Neural crest cell (in vitro differentiated cells): ENCODE measurements at regions not wholly inside any gene's neighbourhood (a gene's known extent, or its start where the extent isn't known, plus 50 kb on each side); places are given as distances from the start of the nearest gene placed in this dataset.

Experiments used
- DNase-seq: peaks from one replicate; pipeline ENCODE4 v3.0.0; 2021; ENCODE audit warnings: low read depth, mixed read lengths, low spot score
- H3K27ac Mint-ChIP-seq: one replicate; pipeline ENCODE4 v1.8.0; 2021; ENCODE audit warnings: mild to moderate bottlenecking, mixed read lengths; ENCODE audit not compliant: unreplicated experiment
- H3K27me3 Mint-ChIP-seq: 2 replicates; pipeline ENCODE4 v1.8.0; 2021; ENCODE audit warnings: low read depth, mild to moderate bottlenecking, mixed read lengths
- H3K36me3 Mint-ChIP-seq: 2 replicates; pipeline ENCODE4 v1.8.0; 2021; ENCODE audit warnings: low read depth, mild to moderate bottlenecking, mixed read lengths
- H3K4me1 Mint-ChIP-seq: 2 replicates; pipeline ENCODE4 v1.8.0; 2021; ENCODE audit warnings: mixed read lengths
- H3K4me3 Mint-ChIP-seq: one replicate; pipeline ENCODE4 v1.8.0; 2021; ENCODE audit warnings: mild to moderate bottlenecking, mixed read lengths
- H3K9me3 Mint-ChIP-seq: 2 replicates; pipeline ENCODE4 v1.8.0; 2021; ENCODE audit warnings: mixed read lengths
- CTCF ChIP-seq: fragments of 200-600 bp; sonication (generic); conservative IDR thresholded peaks from 2 replicates; pipeline ENCODE4 v1.5.0; 2021; ENCODE audit warnings: antibody characterized with exemption, mild to moderate bottlenecking

- H3K27ac Mint-ChIP-seq: no peak overlapping the region
- peaks cover 11% of the 10 kb centered on the region for H3K9me3 Mint-ChIP-seq
- DNase-seq: no peak
- TF ChIP-seq CTCF: no peak
- H3K36me3 Mint-ChIP-seq: no peaks in the 10 kb centered on the region
- H3K4me1 Mint-ChIP-seq: peaks cover 6% of the 10 kb centered on the region
- H3K4me3 Mint-ChIP-seq: no peak overlapping the region
- H3K27me3 Mint-ChIP-seq: no peaks in the 10 kb centered on the region
Measured at GRCh38 chr9:86667307-86667706, 280.0 kb downstream of the GAS1 start.

GRCh38 chr9:86665416-86665815 is 281.9 kb downstream of the GAS1 start:
- no peaks in the 10 kb centered on the region for H3K36me3 Mint-ChIP-seq
- no peak for TF ChIP-seq CTCF
- H3K27ac Mint-ChIP-seq: no peak overlapping the region
- H3K4me1 Mint-ChIP-seq: peaks cover 6% of the 10 kb centered on the region
- H3K9me3 Mint-ChIP-seq: peaks cover 3% of the 10 kb centered on the region
- no peak overlapping the region for H3K4me3 Mint-ChIP-seq
- DNase-seq: no peak
- no peaks in the 10 kb centered on the region for H3K27me3 Mint-ChIP-seq

- Mint-ChIP-seq H3K27ac (no peak overlapping the region), H3K36me3 (no peaks in the 10 kb centered on the region), H3K4me3 (no peak overlapping the region), H3K27me3 (no peaks in the 10 kb centered on the region), H3K9me3 (peaks cover 3% of the 10 kb centered on the region), H3K4me1 (peaks cover 6% of the 10 kb centered on the region)
- no peak for DNase-seq
- no peak for TF ChIP-seq CTCF
Measured at GRCh38 chr9:86664603-86665002, 282.7 kb downstream of the GAS1 start.

GRCh38 chr9:86663905-86664304 is 283.4 kb downstream of the GAS1 start:
- Mint-ChIP-seq H3K4me3 (no peak overlapping the region), H3K4me1 (peaks cover 6% of the 10 kb centered on the region), H3K9me3 (peaks cover 3% of the 10 kb centered on the region), H3K36me3 (no peaks in the 10 kb centered on the region), H3K27ac (no peak overlapping the region), H3K27me3 (no peaks in the 10 kb centered on the region)
- TF ChIP-seq CTCF: no peak
- DNase-seq: no peak

GRCh38 chr9:86662890-86663468 is 284.3 kb downstream of the GAS1 start:
- Mint-ChIP-seq H3K9me3 (peaks cover 3% of the 10 kb centered on the region), H3K27ac (no peak overlapping the region), H3K36me3 (no peaks in the 10 kb centered on the region), H3K27me3 (no peaks in the 10 kb centered on the region), H3K4me3 (no peak overlapping the region), H3K4me1 (peaks cover 3% of the 10 kb centered on the region)
- no peak for TF ChIP-seq CTCF
- no peak for DNase-seq
